ENCODE measurements at regions not wholly inside any gene's neighbourhood (a gene's known extent, or its start where the extent isn't known, plus 50 kb on each side); places are given as distances from the start of the nearest gene placed in this dataset.
"Not testable (repeated sequence)": the region's sequence is repeated elsewhere in the genome, so short reads cannot be mapped to it uniquely, and the experiment has no call there.

DNA sequence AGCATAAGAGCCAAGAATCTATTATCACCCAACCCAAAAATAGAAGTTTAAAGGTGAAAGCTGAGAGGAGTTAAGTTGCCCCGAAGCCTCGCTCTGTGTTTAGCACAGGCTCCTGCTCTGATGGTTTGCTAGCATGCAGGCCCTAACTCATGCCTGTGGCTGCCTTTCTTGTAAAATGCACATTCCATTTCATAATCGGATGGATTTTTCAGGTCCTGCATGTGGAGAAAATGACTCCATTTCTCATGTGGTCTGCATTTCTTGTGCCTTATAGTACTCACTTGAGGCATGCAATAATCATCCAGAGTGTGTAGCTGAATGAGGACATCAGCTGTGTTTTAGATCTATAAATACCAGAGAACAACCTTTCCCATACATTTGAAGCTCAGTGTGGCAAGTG, 381.8 kb downstream of the CPS1 start:
- intact Hi-C loops (cut with DNase I), result no loop called here
- peak; percentile 67 for ATAC-seq
- no peak for DNase-seq (ENCODE audit: missing footprints)

DNA sequence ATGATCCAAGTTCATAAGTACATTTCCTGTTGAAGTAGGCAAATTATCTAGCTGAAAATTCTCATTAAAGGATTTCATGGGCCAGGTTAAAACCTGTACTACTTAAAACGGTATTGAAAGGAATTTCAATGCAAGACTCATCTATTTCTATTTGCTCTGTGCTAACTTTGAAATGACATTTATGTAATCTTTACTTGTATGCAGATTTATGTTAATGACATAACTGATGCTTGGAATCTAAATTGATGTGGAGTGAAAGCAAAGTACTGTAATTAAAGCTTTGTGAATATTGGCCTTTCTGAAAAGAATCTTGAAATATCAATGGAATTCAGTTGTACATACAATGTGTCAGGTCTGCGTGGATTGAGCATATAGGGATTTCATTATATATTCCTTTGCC, 390.0 kb downstream of the CPS1 start:
- ATAC-seq, result no peak
- intact Hi-C loops (cut with DNase I), result no loop called here

DNA sequence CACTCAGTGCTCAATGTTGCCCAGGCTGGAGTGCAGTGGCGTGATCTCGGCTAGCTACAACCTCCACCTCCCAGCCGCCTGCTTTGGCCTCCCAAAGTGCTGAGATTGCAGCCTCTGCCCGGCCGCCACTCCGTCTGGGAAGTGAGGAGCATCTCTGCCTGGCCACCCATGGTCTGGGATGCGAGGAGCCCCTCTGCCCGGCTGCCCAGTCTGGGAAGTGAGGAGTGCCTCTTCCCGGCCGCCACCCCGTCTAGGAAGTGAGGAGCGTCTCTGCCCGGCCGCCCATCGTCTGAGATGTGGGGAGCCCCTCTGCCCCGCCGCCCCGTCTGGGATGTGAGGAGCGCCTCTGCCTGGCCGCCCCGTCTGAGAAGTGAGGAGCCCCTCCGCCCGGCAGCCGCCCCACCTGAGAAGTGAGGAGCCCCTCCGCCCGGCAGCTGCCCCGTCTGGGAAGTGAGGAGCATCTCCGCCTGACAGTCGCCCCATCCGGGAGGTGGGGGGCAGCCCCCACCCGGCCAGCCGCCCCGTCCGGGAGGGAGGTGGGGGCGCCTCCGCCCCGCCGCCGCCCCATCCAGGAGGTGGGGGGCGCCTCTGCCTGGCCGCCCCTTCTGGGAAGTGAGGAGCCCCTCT, 394.1 kb downstream of the CPS1 start:
- DNase-seq (ENCODE audit: missing footprints); ATAC-seq; intact Hi-C loops (cut with DNase I): not testable (repeated sequence)

More for the DNA sequence above, 390.0 kb downstream of the CPS1 start:
- DNase-seq (ENCODE audit: missing footprints), result no peak

DNA sequence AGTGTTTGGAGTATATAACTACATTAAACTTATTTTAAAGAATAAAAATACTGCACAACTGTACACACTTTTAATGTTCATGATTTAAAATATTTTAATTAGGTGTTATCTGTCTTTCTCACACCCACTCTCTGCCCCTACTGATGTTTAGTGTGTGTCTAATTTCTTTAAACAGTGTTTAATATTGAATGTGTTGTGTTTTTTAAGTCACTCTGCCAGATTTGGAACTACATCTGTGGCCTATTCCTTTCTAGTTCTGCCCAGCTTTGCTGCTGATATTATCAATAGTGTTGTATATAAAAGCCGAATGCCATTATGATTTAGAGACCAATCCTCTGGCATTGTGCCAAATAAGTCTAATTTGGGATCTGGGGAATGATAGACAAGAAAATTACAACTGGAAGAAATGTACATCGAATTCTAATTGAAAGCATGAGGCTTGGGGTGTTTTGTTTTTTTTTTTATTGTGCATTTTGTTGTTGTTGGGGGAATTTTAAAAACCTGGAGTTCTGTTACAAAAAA, 398.0 kb downstream of the CPS1 start:
- ATAC-seq, result no peak
- intact Hi-C loops (cut with DNase I), result no loop called here
- DNase-seq (ENCODE audit: missing footprints), result no peak

DNA sequence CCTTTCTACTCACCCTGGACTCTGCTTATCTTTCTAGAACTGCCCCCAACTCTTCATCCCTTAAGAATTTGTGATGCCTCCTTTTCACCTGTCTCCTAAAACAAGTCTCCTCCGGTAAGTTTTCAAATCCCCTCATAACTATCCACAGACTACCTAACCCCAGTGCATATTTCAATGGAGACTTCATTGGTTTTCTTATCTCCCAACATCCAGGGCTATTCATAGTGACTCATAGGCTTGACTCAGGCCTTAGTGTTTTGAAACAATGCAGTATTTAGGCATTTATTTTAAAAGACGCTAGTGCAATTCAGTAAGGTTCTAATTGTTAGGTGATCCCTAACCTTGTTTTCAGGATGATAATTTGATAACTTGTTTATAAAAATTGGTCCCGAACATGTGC, 399.2 kb downstream of the CPS1 start:
- intact Hi-C loops (cut with DNase I), result no loop called here
- DNase-seq (ENCODE audit: missing footprints) (no peak), ATAC-seq (no peak)

DNA sequence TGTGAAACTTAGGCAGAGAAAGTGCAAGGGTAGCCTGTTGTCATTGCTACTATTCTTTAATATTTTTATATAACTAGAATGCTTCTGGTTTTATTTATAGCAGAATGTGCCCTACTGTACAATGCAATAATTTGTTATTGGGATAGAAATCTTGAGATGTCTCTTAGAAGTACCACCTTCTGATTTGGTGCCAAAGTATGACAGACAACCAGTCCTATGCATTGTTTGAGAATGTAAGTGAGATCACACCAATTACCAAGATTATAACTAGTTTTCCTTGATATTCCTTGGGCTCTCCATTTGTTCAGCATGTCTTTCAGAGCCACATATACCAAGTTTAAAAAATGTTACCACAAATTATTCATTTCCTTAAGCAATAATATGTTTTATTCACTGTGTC, 399.7 kb downstream of the CPS1 start:
- DNase-seq (ENCODE audit: missing footprints) (no peak), ATAC-seq (no peak)
- intact Hi-C loops (cut with DNase I), result no loop called here

DNA sequence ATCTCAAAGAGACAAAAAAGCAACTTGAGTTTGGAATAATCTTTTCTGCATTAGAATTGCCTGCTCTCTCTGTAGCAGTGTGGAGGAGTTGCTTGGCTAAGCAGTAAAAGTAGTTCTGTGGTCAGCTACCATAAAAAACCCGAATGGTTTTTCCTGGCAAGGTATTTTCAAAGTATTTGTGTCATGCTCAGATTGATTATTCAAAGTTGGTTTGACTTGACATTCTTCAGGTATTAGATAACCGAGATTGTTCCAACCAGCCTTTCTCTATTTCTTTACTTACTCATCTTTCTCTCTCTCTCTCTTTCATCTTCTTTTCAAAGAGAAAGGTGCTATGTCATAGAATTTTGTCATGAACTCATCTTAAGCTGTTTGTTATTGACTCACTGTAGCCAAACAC, 404.9 kb downstream of the CPS1 start:
- DNase-seq (ENCODE audit: missing footprints) (no peak), ATAC-seq (no peak)
- intact Hi-C loops (cut with DNase I), result no loop called here

DNA sequence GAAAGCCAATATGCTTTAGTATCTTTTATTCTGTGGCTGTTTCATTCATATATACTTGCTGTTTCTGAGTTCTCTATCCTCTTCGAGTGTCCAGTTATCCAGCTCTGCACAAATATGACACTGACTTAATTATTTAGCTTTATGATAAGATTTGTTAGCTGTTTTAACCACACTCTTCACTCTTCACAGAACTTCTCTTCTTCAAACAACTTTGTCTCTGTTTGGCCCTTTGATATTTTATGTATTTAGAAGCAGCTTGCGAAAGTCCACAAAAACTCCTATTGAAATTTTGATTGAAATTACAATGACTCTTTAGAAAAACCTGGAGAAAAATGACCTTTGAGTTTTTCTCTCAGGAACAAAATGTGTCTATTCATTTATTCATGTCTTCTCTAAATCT, 407.0 kb downstream of the CPS1 start:
- no peak for ATAC-seq

DNA sequence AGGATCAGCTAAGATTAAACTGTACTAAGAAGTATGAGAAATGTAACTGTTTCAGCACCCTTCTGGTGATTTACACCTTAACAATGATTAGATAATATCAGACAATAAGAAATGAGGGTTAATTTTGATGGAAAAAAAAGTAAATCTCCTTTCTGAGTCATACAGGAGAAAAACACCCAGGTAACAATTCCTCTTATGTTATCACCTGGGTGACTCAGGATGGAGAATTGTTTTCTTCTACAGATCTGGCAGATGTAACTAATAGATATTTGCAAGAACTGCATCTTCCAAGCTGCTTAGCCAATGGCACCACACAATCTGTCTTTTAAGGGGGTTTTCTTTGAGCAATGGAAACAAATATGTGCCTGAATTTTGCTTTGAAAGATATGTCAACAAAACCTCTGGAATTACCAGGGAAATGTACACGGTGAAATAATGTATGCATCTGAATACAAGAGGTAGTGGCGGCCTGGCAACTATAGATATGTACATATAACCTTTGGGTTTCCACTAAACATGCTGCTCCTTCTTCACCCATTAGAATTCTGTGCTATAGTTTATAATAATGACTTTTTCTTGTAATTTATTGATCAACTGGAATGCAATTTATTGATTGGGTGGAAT, 407.9 kb downstream of the CPS1 start:
- DNase-seq (ENCODE audit: missing footprints) (no peak), ATAC-seq (no peak)
- intact Hi-C loops (cut with DNase I), result no loop called here

More for the DNA sequence above, 407.0 kb downstream of the CPS1 start:
- intact Hi-C loops (cut with DNase I), result no loop called here
- DNase-seq (ENCODE audit: missing footprints), result no peak

DNA sequence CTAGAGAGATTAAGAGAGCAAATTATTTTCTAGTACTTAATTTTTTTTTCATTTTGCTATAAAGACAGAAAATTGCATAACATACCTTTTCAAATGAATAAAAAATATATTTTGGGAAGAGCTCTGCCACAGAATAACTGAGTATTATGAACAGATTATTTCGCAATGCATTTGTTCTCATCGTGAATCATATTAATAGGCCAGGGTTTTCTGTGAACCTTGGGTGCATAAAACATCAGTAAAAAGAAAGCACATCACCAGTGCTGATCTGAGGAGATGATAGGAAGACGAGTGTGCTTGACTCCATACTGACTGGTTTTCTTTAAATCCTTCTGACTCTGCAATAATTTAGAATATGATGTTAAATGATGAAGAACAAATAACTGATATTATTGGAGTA, 409.1 kb downstream of the CPS1 start:
- ATAC-seq (no peak), DNase-seq (ENCODE audit: missing footprints) (no peak)
- intact Hi-C loops (cut with DNase I), result no loop called here

DNA sequence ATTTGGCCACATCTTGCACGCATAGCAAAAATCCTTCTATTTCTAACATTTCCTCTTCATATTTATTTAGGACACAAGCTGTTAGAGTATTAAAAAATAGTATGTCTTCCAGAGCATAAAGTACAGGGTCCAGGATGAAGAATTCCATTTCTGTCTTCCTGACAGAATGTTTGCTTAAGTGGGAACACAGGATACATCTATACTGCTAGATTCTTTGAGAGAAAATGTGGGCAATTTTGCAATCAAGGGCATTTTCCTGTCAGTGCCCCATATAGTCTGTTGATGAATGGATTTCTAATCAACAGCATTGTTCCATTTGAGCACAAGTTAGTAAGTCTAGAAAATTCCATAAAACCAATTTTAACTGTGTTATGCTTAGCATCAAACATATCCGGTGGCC, 409.9 kb downstream of the CPS1 start:
- ATAC-seq (no peak), DNase-seq (ENCODE audit: missing footprints) (no peak)
- intact Hi-C loops (cut with DNase I), result no loop called here

DNA sequence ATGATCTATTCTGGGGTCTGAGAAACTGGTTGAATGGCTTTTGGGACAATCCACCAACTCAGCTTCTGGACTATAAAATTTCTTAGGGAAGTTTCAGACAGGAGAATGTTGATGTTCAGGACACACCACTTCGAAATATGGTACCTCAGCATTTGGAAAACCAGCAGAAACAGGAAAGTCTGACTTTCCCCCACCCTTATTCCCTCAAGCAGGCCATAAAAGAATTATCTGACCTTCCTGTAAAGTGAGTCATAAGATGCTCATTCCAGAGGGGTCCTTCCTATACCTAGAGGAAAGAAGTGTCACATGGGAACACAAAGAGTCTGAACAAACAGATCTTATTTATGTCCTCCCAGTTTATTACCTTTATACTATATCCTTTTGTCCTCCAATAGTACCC, 415.0 kb downstream of the CPS1 start:
- intact Hi-C loops (cut with DNase I), result no loop called here
- DNase-seq (ENCODE audit: missing footprints) (no peak), ATAC-seq (no peak)

DNA sequence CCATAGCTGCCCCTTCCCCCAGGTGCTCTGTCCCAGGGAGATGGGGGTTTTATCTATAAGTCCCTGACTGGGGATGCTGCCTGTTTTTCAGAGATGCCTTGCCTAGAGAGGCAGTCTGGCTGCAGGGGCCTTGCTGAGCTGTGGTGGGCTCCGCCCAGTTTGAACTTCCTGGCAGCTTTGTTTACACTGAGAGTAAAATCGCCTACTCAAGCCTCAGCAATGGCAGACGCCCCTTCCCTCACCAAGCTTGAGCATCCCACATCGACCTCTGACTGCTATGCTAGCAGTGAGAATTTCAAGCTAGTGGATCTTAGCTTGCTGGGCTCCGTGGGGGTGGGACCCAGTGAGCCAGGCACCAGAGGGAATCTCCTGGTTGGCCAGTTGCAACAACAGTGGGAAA, 430.4 kb downstream of the CPS1 start:
- intact Hi-C loops (cut with DNase I); ATAC-seq; DNase-seq (ENCODE audit: missing footprints): not testable (repeated sequence)

DNA sequence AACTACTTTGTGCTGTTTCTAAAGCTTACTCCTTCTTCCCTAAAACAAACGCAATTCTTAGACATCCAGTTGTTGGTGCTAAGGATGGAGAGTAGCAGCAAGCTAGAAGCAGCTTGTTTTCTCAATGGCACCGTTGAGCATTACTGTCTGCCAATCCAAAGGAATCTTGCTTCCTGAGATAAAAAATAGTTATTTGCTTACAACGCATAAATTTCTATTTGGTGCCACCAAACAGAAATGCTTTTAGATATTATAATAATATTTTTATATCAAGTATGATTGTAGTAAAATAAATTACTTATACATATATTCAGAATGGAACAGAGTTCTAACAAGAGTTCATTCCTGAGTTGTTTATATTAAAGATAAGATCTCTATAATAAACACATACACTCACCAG, 434.7 kb downstream of the CPS1 start:
- no peak for ATAC-seq
- intact Hi-C loops (cut with DNase I), result no loop called here
- DNase-seq (ENCODE audit: missing footprints), result no peak

DNA sequence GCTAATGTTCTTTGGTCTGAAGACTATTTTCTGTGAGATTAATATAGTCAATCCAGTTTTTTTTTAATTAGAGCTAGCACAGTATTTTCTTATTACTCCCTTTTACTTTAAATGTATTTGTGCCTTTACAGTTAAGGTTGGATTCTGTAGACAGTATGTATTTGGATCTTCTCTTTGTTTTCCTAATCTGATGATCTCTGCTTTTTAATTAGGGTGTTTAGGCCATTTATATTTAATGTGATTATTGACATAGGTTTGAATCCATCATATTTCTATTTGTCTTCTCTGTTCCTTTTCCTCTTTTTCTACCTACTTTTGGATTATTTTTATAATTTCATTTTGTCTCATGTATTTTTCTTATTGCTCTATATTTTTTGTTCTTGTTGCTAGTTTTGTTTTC, 437.7 kb downstream of the CPS1 start:
- no peak for ATAC-seq
- intact Hi-C loops (cut with DNase I), result no loop called here
- DNase-seq (ENCODE audit: missing footprints), result no peak

DNA sequence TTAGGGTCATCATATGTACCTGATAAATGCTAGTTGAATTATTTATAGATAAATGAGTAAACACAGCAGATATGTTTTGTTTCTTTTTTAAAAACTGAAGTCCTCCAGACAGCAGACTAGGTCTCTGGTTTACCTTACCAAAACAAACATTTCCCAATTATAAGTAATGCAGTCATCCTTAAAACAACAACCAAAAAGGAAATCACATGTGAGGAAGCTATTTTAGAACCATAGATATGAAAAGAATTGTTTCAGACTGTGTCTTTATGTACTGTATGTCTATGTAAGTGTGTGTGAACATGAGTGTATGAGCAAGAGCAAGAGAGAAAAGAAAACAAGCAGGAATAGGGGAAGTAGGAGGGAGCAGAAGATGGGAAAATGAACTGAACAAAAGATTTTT, 441.0 kb downstream of the CPS1 start:
- ATAC-seq (no peak), DNase-seq (ENCODE audit: missing footprints) (no peak)
- intact Hi-C loops (cut with DNase I), result no loop called here

DNA sequence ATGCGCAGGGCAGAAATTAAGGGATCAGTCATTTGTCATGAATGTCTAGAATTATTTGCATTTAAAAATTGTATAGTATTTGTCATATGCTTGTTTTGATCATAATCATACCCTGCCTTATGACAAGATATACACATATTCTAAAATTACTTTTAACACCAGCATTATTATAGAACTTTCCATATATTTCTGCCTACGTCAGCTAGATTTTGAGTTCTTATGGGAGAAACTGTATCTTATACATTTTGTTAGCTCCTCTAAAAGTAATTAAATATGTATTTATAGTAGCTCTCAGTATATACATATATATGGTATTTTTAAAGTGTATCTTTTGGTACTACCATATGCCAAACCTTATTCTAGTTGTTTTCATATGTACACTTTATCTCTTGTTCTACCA, 441.9 kb downstream of the CPS1 start:
- no peak for ATAC-seq

DNA sequence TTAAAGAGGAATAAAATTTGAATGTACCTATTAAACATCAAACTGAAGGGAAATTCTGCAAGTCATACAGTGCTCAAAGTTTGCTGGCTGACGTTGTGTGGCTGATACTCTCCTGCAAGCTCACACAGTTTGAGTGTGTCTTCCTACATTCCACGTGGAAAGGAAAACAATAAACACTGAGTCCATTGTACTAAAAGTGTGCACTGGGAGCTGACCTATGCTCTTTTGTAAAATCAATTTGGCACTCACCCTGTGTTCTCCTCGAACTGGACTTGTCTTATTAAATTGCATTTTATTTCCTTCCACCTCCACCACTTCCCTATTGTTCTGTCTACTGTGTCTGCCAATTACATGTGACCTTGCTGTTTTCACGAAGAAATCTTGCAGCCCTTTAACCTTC, 458.0 kb downstream of the CPS1 start:
- intact Hi-C loops (cut with DNase I), result no loop called here
- no peak for DNase-seq (ENCODE audit: missing footprints)
- no peak for ATAC-seq

More for the DNA sequence above, 441.9 kb downstream of the CPS1 start:
- DNase-seq (ENCODE audit: missing footprints), result no peak
- intact Hi-C loops (cut with DNase I), result no loop called here

DNA sequence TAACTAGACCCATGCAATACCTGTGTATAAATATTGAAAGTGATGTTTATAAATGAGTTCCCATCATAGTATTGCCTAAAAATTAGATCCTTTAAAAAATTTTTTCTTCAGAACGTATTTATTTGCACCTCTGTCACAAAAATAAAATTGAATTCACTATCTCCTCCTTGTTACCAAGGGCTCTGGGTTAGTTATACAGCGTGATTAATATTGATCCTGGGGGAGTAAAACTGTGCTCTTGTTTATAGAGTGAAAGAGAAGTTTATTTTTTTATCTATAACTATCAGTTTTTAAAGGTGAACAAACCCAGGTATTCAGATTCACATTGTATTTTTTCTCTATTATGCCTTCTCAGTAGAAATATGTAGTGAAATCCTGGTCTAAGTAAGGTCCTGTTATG, 458.5 kb downstream of the CPS1 start:
- DNase-seq (ENCODE audit: missing footprints) (no peak), ATAC-seq (no peak)
- intact Hi-C loops (cut with DNase I), result no loop called here

DNA sequence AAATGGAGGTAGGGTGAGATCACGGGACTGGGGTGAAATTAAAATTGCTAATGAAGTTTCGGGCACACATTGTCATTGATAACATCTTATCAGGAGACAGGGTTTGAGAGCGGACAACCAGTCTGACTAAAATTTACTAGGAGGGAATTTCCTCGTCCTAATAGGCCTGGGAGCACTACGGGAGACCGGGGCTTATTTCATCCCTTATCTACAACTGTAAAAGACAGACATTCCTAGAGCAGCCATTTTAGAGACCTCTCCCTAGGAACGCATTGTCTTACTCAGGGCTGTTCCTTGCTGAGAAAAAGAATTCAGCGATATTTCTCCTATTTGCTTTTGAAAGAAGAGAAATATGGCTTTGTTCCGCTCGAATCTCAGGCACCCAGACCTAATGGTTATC, 468.7 kb downstream of the CPS1 start:
- ATAC-seq; intact Hi-C loops (cut with DNase I); DNase-seq (ENCODE audit: missing footprints): not testable (repeated sequence)

DNA sequence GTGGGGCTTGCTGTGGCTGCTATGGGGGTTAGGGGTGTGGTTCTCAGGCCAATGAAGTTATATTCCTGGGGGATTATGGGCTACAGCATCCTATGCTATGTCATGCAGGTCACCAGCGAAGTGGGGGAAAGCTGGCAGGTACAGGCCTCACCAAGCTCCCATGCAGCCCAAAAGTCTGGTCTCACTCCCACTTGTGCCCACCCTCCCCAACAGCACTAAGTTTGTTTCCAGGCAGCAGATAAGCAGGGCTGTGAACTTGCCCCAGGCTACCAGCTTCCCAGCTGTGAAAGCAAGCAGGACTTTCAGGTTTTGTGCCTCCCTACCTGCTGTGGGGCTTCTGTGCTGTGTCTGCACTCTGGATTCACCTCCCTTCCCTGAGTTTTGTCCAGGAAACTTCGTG, 469.7 kb downstream of the CPS1 start:
- no peak for ATAC-seq
- intact Hi-C loops (cut with DNase I), result no loop called here

More for the DNA sequence above, 469.7 kb downstream of the CPS1 start:
- DNase-seq (ENCODE audit: missing footprints), result no peak
